ENCODE measurements at regions not wholly inside any gene's neighbourhood (a gene's known extent, or its start where the extent isn't known, plus 50 kb on each side); places are given as distances from the start of the nearest gene placed in this dataset.

DNA sequence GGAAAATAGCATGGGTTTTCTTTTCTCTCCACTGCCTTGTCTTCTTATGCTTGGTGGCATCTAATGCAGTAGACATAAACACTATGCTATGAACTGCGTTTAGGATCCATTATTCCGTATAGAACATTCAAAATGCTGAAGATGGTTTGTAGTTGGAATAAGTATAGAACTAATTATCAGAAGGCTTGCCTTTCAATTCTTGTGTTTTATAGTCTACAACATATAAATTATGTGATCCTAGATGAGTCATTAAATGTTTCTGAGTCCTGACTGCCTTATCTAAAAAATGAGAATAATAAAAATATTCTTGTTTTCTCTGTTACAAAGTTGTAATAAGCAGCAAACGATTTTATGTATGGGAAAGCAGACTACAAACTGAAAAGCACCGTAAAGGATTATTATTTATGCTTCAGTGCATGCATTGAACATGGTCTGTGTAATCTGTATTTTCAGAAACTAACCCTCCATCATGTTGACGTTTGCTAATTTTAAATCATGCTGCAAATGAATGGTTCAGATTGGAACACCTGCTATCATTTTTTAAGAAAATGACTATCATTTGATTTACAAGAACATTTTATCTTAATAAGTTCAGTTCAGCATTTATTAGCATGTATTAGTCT is 335.9 kb upstream of the AADAT start:
- no peak overlapping the region for H3K9ac ChIP-seq (ENCODE audit: low read depth, low read length)
- H3K27me3 ChIP-seq (ENCODE audit: insufficient read depth, low read length): no peaks in the 10 kb centered on the region
- no peaks in the 10 kb centered on the region for H3K36me3 ChIP-seq (ENCODE audit: insufficient read depth, low read depth, low read length)
- H3K9me3 ChIP-seq (ENCODE audit: insufficient read depth, low read depth, low read length): no peaks in the 10 kb centered on the region
- no peak overlapping the region for H3K4me3 ChIP-seq (ENCODE audit: low read length)
- peaks cover 3% of the 10 kb centered on the region; the same call in 1 of the 2 replicates for H3K4me1 ChIP-seq (ENCODE audit: insufficient read depth, low read length)
- H3K27ac ChIP-seq (ENCODE audit: low read length): no peak overlapping the region

DNA sequence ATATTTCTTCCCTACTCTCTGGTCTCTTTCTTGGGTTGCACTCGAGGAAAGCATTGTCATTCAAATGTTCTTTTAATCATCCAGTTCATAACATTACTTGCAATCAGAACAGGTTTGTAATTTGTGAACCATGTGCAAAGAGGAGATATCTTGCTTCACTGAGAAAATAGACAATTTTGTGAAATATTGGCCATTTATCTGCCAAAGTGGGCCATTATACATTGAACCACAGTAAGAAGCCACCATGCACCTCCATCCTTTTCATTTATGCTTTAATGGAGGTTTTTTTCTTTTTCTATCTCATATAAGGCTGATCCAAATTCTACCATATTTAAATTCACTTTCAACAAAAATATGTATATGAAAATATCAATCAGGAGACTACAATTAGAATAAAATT is 335.3 kb upstream of the AADAT start:
- no peaks in the 10 kb centered on the region for H3K36me3 ChIP-seq (ENCODE audit: insufficient read depth, low read depth, low read length)
- H3K9ac ChIP-seq (ENCODE audit: low read depth, low read length): no peak overlapping the region
- no peaks in the 10 kb centered on the region for H3K9me3 ChIP-seq (ENCODE audit: insufficient read depth, low read depth, low read length)
- no peak overlapping the region for H3K27ac ChIP-seq (ENCODE audit: low read length)
- H3K4me3 ChIP-seq (ENCODE audit: low read length): no peak overlapping the region
- H3K27me3 ChIP-seq (ENCODE audit: insufficient read depth, low read length): no peaks in the 10 kb centered on the region
- H3K4me1 ChIP-seq (ENCODE audit: insufficient read depth, low read length): peaks cover 3% of the 10 kb centered on the region; the same call in 1 of the 2 replicates

DNA sequence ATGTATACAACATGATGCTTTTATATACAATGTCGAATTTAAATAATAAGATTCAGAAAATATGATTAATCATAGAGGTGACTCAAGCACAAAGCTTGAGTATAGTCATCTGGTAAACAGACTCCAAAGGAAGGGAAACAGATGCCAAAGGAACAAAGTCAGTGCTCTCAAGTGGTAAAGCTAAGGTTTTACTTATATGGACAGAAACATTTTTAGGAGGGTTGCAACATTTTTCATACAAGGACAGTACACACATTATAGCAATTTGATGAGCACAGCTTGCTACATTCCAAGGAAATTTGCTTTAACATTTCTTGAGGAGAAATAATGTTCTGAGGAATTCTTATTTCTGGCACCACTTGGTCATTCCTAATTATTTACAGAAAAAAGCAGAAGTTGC is 333.4 kb upstream of the AADAT start:
- Histone ChIP-seq H3K9me3 (ENCODE audit: insufficient read depth, low read depth, low read length) (no peaks in the 10 kb centered on the region), H3K27ac (ENCODE audit: low read length) (no peak overlapping the region)

DNA sequence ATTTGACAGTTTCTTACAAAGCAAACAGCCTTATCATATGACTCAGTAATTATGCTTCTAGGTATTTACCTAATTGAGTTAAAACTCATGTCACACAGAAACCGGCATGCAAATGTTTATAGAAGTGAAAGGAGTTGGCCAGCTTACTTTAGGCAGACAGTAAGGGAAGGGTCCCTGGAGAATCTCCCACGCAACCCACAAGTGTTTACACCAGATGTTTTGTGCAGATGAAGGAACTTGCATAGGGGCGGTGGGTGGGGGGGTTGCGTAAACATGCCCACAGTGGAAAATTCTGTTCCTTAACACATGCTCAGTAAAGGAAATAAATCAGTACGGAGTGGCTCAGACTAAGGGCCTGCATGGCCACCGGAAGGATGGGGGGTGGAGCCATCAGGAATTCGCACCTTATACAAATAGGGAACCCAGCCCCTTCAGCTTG is 330.5 kb upstream of the AADAT start:
- Histone ChIP-seq H3K4me3 (ENCODE audit: low read length) (no peak overlapping the region), H3K9ac (ENCODE audit: low read depth, low read length) (no peak overlapping the region), H3K27me3 (ENCODE audit: insufficient read depth, low read length) (no peaks in the 10 kb centered on the region), H3K36me3 (ENCODE audit: insufficient read depth, low read depth, low read length) (no peaks in the 10 kb centered on the region), H3K9me3 (ENCODE audit: insufficient read depth, low read depth, low read length) (no peaks in the 10 kb centered on the region), H3K4me1 (ENCODE audit: insufficient read depth, low read length) (no peaks in the 10 kb centered on the region), H3K27ac (ENCODE audit: low read length) (no peak overlapping the region)

More for the DNA sequence above, 333.4 kb upstream of the AADAT start:
- H3K9ac ChIP-seq (ENCODE audit: low read depth, low read length): no peak overlapping the region
- no peak overlapping the region for H3K4me3 ChIP-seq (ENCODE audit: low read length)
- H3K36me3 ChIP-seq (ENCODE audit: insufficient read depth, low read depth, low read length): no peaks in the 10 kb centered on the region
- H3K4me1 ChIP-seq (ENCODE audit: insufficient read depth, low read length): no peaks in the 10 kb centered on the region
- no peaks in the 10 kb centered on the region for H3K27me3 ChIP-seq (ENCODE audit: insufficient read depth, low read length)

DNA sequence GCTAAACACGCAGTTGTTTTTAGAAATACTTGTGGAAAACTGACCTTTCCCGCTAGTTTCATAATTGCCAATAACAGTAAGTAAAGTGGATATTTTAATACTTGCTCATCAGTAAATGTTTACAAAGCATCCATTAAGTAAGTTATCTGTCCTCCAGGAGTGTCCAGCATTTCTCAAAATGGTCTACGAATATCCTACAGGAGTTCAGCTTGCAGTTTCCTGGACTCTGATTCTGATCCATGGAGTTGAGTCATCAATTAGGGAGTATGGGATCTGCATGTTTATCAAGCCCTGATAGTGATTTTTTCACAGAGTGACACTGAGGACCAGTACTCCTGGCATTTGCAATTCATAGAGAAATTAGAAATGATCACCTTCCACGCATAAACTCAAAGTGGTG is 325.2 kb upstream of the AADAT start:
- Histone ChIP-seq H3K4me3 (ENCODE audit: low read length) (no peak overlapping the region), H3K36me3 (ENCODE audit: insufficient read depth, low read depth, low read length) (no peaks in the 10 kb centered on the region), H3K4me1 (ENCODE audit: insufficient read depth, low read length) (no peaks in the 10 kb centered on the region), H3K27ac (ENCODE audit: low read length) (no peak overlapping the region), H3K27me3 (ENCODE audit: insufficient read depth, low read length) (no peaks in the 10 kb centered on the region), H3K9me3 (ENCODE audit: insufficient read depth, low read depth, low read length) (no peaks in the 10 kb centered on the region), H3K9ac (ENCODE audit: low read depth, low read length) (no peak overlapping the region)

DNA sequence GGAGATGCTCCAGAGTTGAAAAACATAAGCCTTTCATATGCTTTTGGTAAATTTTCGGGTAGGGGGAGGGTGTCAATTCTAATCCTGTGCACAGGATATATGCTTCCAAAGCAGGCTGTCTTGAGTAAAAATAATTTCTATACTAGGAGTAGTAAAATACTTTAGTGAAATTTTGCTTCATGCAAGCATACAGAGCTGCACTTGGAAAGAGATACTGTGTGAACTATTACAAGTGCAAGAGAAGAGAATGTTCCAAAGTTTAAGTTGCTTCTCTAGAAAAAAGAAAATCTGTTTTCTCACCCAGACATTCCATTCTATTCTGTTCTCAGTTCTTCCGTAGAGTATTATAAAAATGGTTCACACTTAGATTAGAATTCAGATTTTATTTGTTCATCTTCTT is 324.6 kb upstream of the AADAT start:
- H3K4me1 ChIP-seq (ENCODE audit: insufficient read depth, low read length): no peaks in the 10 kb centered on the region
- no peaks in the 10 kb centered on the region for H3K9me3 ChIP-seq (ENCODE audit: insufficient read depth, low read depth, low read length)

DNA sequence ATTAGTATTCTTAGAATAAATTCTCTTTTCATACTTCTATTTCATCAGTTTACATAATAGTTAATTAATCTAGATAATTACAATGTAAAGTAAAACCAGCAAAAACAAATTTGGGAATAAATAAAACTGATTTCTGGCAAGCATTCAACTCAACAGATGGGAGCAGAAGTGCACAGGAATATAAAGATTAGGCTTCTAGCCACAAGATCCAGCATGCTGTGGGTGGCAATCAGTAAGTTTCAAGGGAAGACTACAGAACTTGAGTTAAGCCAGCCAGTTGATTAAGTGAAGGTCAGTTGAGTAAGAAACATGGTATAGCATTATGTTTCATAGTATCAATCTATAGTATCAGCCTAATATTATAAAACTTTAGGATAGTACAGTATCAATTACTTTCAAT is 324.2 kb upstream of the AADAT start:
- Histone ChIP-seq H3K27me3 (ENCODE audit: insufficient read depth, low read length) (no peaks in the 10 kb centered on the region), H3K27ac (ENCODE audit: low read length) (no peak overlapping the region), H3K9ac (ENCODE audit: low read depth, low read length) (no peak overlapping the region), H3K4me1 (ENCODE audit: insufficient read depth, low read length) (no peaks in the 10 kb centered on the region), H3K4me3 (ENCODE audit: low read length) (no peak overlapping the region), H3K36me3 (ENCODE audit: insufficient read depth, low read depth, low read length) (no peaks in the 10 kb centered on the region), H3K9me3 (ENCODE audit: insufficient read depth, low read depth, low read length) (no peaks in the 10 kb centered on the region)

More for the DNA sequence above, 324.6 kb upstream of the AADAT start:
- Histone ChIP-seq H3K27ac (ENCODE audit: low read length) (no peak overlapping the region), H3K4me3 (ENCODE audit: low read length) (no peak overlapping the region), H3K36me3 (ENCODE audit: insufficient read depth, low read depth, low read length) (no peaks in the 10 kb centered on the region), H3K27me3 (ENCODE audit: insufficient read depth, low read length) (no peaks in the 10 kb centered on the region), H3K9ac (ENCODE audit: low read depth, low read length) (no peak overlapping the region)

DNA sequence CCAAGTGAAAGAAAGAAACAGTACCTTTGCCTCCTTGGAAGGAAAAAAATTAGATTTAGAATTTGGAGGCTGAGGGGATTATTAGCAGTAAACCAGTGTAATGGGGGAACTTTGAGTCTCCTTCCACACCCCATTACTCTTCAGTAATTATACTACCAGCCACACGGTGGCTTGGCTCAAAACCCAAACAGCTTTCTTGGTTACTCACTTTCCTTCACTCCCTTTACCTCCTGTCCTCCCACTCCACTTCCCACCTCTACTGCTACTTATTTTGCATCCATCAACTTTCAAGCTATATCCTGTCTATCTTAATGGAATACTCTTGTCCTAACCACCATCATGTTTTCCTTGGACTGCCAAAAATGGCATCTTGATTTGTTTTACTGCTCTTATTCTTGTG is 310.6 kb upstream of the AADAT start:
- no peak overlapping the region for H3K27ac ChIP-seq (ENCODE audit: low read length)
- H3K36me3 ChIP-seq (ENCODE audit: insufficient read depth, low read depth, low read length): no peaks in the 10 kb centered on the region
- H3K27me3 ChIP-seq (ENCODE audit: insufficient read depth, low read length): no peaks in the 10 kb centered on the region
- H3K4me3 ChIP-seq (ENCODE audit: low read length): no peak overlapping the region
- no peaks in the 10 kb centered on the region for H3K4me1 ChIP-seq (ENCODE audit: insufficient read depth, low read length)
- H3K9ac ChIP-seq (ENCODE audit: low read depth, low read length): no peak overlapping the region
- H3K9me3 ChIP-seq (ENCODE audit: insufficient read depth, low read depth, low read length): no peaks in the 10 kb centered on the region

DNA sequence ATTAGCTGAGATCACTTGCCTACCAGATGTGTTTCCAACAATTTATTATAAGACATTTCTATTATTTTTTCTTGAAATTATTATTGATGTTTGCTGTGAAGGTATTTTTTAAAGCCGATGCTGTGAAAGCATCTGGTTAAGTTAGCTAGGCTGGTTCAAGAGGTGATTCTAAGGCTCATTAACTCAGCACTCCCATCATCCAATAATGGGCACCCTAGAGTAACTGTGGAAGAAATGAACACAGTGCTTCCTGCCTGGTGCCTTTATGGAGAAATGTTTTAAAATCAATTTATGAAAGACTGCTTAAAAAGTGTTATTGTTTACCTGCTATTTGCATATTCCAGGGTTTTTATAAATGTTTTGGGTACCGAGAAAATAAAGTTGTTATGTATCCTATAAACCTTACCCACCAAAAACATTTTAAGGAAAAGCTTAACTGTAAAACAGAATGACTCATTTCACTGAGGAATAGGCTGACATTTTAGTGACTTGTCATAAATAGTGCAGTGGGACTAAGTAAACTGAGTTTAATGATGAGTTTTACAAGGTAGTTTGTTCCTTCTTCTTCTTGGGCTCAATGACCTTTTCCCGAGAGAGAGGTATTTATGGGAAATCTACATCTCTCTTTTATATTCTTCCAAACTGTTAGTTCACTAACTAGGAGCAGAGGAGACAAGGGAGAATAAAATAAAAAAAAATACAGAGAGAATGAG is 310.0 kb upstream of the AADAT start:
- Histone ChIP-seq H3K9ac (ENCODE audit: low read depth, low read length) (no peak overlapping the region), H3K4me1 (ENCODE audit: insufficient read depth, low read length) (no peaks in the 10 kb centered on the region)

DNA sequence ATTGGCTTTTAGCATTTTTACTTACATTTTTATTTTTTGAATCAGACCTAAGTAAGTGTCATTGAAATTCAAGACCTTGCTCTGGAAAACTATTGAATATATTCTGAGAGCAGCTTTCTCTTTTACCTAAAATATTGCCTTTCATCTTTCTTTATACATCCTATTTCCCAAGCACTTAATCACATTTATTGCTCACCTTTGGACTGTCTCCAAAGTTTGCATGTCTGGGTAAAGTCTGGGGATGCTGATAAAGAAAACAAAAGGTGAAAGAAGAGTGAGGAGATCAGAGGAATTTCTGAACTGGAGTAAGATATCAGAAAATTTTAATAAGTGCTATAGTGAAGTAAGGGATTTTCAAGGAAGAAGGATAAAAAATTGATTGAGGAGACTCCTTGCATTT is 308.5 kb upstream of the AADAT start:
- H3K36me3 ChIP-seq (ENCODE audit: insufficient read depth, low read depth, low read length): no peaks in the 10 kb centered on the region
- no peak overlapping the region for H3K9ac ChIP-seq (ENCODE audit: low read depth, low read length)
- H3K27me3 ChIP-seq (ENCODE audit: insufficient read depth, low read length): no peaks in the 10 kb centered on the region
- H3K4me3 ChIP-seq (ENCODE audit: low read length): no peak overlapping the region
- H3K27ac ChIP-seq (ENCODE audit: low read length): no peak overlapping the region
- H3K9me3 ChIP-seq (ENCODE audit: insufficient read depth, low read depth, low read length): no peaks in the 10 kb centered on the region
- no peaks in the 10 kb centered on the region for H3K4me1 ChIP-seq (ENCODE audit: insufficient read depth, low read length)

More for the DNA sequence above, 310.0 kb upstream of the AADAT start:
- no peak overlapping the region for H3K4me3 ChIP-seq (ENCODE audit: low read length)
- no peaks in the 10 kb centered on the region for H3K9me3 ChIP-seq (ENCODE audit: insufficient read depth, low read depth, low read length)
- H3K27ac ChIP-seq (ENCODE audit: low read length): no peak overlapping the region
- H3K36me3 ChIP-seq (ENCODE audit: insufficient read depth, low read depth, low read length): no peaks in the 10 kb centered on the region
- no peaks in the 10 kb centered on the region for H3K27me3 ChIP-seq (ENCODE audit: insufficient read depth, low read length)

DNA sequence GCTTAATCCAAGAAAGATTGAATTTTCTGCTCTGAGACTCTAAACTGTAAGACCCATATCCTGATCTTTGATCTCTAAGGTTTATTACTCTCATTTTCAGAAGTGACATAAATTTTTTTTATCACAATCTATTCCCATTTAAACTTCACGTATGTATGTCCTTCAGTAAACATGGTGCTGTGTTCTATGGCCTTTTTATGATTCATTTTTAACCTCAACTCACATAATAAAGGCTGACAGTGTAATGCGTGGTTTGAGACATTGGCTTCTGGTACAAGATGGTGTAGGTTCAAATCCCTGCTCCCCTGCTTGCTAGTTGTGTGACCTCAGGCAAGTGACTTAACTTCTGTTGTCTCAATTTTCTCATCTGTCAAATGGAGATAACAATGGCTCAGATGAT is 306.0 kb upstream of the AADAT start:
- Histone ChIP-seq H3K9me3 (ENCODE audit: insufficient read depth, low read depth, low read length) (no peaks in the 10 kb centered on the region), H3K9ac (ENCODE audit: low read depth, low read length) (no peak overlapping the region), H3K4me1 (ENCODE audit: insufficient read depth, low read length) (no peaks in the 10 kb centered on the region), H3K4me3 (ENCODE audit: low read length) (no peak overlapping the region), H3K27me3 (ENCODE audit: insufficient read depth, low read length) (no peaks in the 10 kb centered on the region), H3K27ac (ENCODE audit: low read length) (no peak overlapping the region), H3K36me3 (ENCODE audit: insufficient read depth, low read depth, low read length) (no peaks in the 10 kb centered on the region)

DNA sequence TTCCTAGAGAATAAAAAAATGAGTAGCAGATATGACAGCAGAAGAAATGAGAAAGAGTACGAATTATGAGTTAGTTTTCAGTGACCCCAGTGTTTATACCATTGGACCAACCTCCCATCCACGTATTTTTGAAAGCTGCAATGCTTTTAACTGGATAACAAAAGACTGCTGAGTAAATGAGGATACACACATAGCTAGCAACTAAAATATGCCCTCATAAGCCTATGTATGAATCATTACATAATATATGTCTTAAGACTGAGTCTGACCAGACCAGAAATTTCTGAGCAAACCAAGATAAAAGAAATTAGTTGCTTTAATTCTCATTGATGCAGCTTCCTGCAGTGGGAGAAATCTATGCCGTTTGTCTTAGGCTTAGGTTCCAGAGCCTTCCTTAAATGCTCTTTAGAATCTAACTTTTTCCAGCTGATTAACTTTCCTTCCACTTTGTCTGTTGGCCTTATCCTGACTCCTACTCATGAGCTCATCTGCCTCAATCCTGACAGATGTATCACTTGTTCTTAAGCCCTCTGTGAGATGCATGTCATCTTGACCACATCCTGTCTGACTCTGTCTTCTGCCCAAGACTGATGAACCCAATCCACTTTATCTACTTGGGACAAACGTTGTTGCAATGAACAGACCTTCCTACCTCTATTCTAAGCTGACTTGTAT is 301.4 kb upstream of the AADAT start:
- Histone ChIP-seq H3K27ac (ENCODE audit: low read length) (no peak overlapping the region), H3K9ac (ENCODE audit: low read depth, low read length) (no peak overlapping the region), H3K4me1 (ENCODE audit: insufficient read depth, low read length) (no peaks in the 10 kb centered on the region), H3K36me3 (ENCODE audit: insufficient read depth, low read depth, low read length) (no peaks in the 10 kb centered on the region), H3K27me3 (ENCODE audit: insufficient read depth, low read length) (no peaks in the 10 kb centered on the region), H3K9me3 (ENCODE audit: insufficient read depth, low read depth, low read length) (no peaks in the 10 kb centered on the region), H3K4me3 (ENCODE audit: low read length) (no peak overlapping the region)

Measured in iPS-20b (cell line).